PC-9 (cell line): ENCODE measurements at regions not wholly inside any gene's neighbourhood (a gene's known extent, or its start where the extent isn't known, plus 50 kb on each side); places are given as distances from the start of the nearest gene placed in this dataset.

Experiments used
- BruUV-seq: library from RNA; stranded (reverse); fragments of 400-500 nt; replicated peaks from 2 replicates; lab custom pipeline; 2021; lab: Mats Ljungman, UMichigan
- CTCF ChIA-PET: fragments of 300-600 bp; sonication (Branson Sonifier 250); formaldehyde crosslinking; loops from one replicate; lab custom pipeline; 2022; ENCODE audit warnings: antibody characterized with exemption; lab: Charles Lee
- POLR2A ChIA-PET: fragments of 300-600 bp; sonication (Branson Sonifier 250); formaldehyde crosslinking; loops from one replicate; lab custom pipeline; 2022; ENCODE audit warnings: antibody characterized with exemption; ENCODE audit not compliant: unreplicated experiment; lab: Charles Lee
- DNase-seq, 2 experiments: peaks; one replicate each; pipeline versions ENCODE4 v3.0.0 to v3.0.0-alpha.2; 2015 to 2022; ENCODE audit warnings: mixed read lengths in 1 of 2
- H2AFZ ChIP-seq: fragments of 200-600 bp; sonication (generic); 2 replicates; pipeline ENCODE4 v1.8.1; 2017; ENCODE audit warnings: antibody characterized with exemption
- H3F3A ChIP-seq: fragments of 200-600 bp; sonication (generic); 2 replicates; pipeline ENCODE4 v1.8.1; 2017; ENCODE audit warnings: antibody characterized with exemption, mild to moderate bottlenecking, low read depth; ENCODE audit not compliant: insufficient read depth
- H3K27ac ChIP-seq: fragments of 200-600 bp; sonication (generic); 2 replicates; pipeline ENCODE4 v1.6.1; 2016; ENCODE audit warnings: mixed run types
- H3K27me3 ChIP-seq: fragments of 200-600 bp; sonication (generic); 2 replicates; pipeline ENCODE4 v1.6.1; 2016; ENCODE audit warnings: low read depth, mixed run types; ENCODE audit not compliant: insufficient read depth
- H3K36me3 ChIP-seq: fragments of 200-600 bp; sonication (generic); 2 replicates; pipeline ENCODE4 v1.6.1; 2016; ENCODE audit warnings: low read depth, mixed run types
- H3K4me1 ChIP-seq: fragments of 200-600 bp; sonication (generic); replicated peaks from 2 replicates; pipeline ENCODE4 v1.6.1; 2016; ENCODE audit warnings: mixed run types; ENCODE audit not compliant: insufficient read depth
- H3K4me2 ChIP-seq: fragments of 200-600 bp; sonication (generic); 2 replicates; pipeline ENCODE4 v1.6.1; 2017; ENCODE audit warnings: mixed run types
- H3K4me3 ChIP-seq: fragments of 200-600 bp; sonication (generic); 2 replicates; pipeline ENCODE4 v1.6.1; 2016; ENCODE audit warnings: mixed run types
- H3K79me2 ChIP-seq: fragments of 200-600 bp; sonication (generic); 2 replicates; pipeline ENCODE4 v1.6.1; 2017; ENCODE audit warnings: low read depth, mixed run types
- H3K9me2 ChIP-seq: fragments of 200-600 bp; sonication (generic); 2 replicates; pipeline ENCODE4 v1.8.1; 2017; ENCODE audit warnings: mild to moderate bottlenecking; ENCODE audit not compliant: insufficient read depth
- H3K9me3 ChIP-seq: fragments of 200-600 bp; sonication (generic); 2 replicates; pipeline ENCODE4 v1.8.1; 2016; ENCODE audit warnings: low read depth; ENCODE audit not compliant: insufficient read depth
- H4K20me1 ChIP-seq: fragments of 200-600 bp; sonication (generic); 2 replicates; pipeline ENCODE4 v1.8.1; 2017; ENCODE audit not compliant: insufficient read depth
- CTCF ChIP-seq: fragments of 200-600 bp; sonication (generic); conservative IDR thresholded peaks from 2 replicates; pipeline ENCODE4 v1.6.1; 2017; ENCODE audit warnings: mixed run types, antibody characterized with exemption, mild to moderate bottlenecking, moderate library complexity
- EZH2 ChIP-seq: fragments of 200-600 bp; sonication (generic); IDR thresholded peaks from 2 replicates; pipeline ENCODE4 v1.8.0; 2017; ENCODE audit warnings: antibody characterized with exemption, low read depth
- intact Hi-C: fragments of 100-400 bp; cut with micrococcal nuclease; formaldehyde crosslinking; loops from one replicate; pipeline ENCODE4 v1.10.0; 2022; ENCODE audit not compliant: unreplicated experiment

- Histone ChIP-seq H3K4me2 (no peak overlapping the region), H3K4me3 (no peak overlapping the region), H3K9me3 (no peaks in the 10 kb centered on the region), H3K4me1 (no peaks in the 10 kb centered on the region), H4K20me1 (no peaks in the 10 kb centered on the region), H3K36me3 (no peaks in the 10 kb centered on the region), H3K9me2 (no peaks in the 10 kb centered on the region), H3K27me3 (no peaks in the 10 kb centered on the region), H3K27ac (no peak overlapping the region), H3K79me2 (no peaks in the 10 kb centered on the region), H3F3A (no peaks in the 10 kb centered on the region), H2AFZ (no peak overlapping the region)
- intact Hi-C loops = no loop called here
- no TSS peak for BruUV-seq
- no peak for TF ChIP-seq CTCF
- TF ChIP-seq EZH2 = no peak
- ChIA-PET CTCF (no interaction called here), POLR2A (no interaction called here)
- no peak for DNase-seq
Measured at GRCh38 chrX:55340896-55341433, 76.2 kb upstream of the PAGE3 start.

- TF ChIP-seq EZH2 (no peak), CTCF (peak; percentile 61)
- BruUV-seq = no TSS peak
- Histone ChIP-seq H3K9me3 (no peaks in the 10 kb centered on the region), H3K4me2 (no peak overlapping the region), H3K36me3 (no peaks in the 10 kb centered on the region), H3K79me2 (no peaks in the 10 kb centered on the region), H3K9me2 (no peaks in the 10 kb centered on the region), H3K27me3 (no peaks in the 10 kb centered on the region), H4K20me1 (no peaks in the 10 kb centered on the region), H3K4me3 (no peak overlapping the region), H3F3A (no peaks in the 10 kb centered on the region), H3K4me1 (no peaks in the 10 kb centered on the region), H3K27ac (no peak overlapping the region), H2AFZ (no peak overlapping the region)
- CTCF ChIA-PET = interaction anchor here (0.7 kb wide), 1 partner anchor 13 kb away, joined by 3 read pairs; no protein-coding TSS in a partner anchor
- POLR2A ChIA-PET = no interaction called here
- intact Hi-C loops = no loop called here
- DNase-seq = peak in 1 of 2 experiments; percentile 19
Measured at GRCh38 chrX:55342533-55343501, 78.1 kb upstream of the PAGE3 start.

GRCh38 chrX:55356609-55357008, 91.9 kb upstream of the PAGE3 start:
- ChIA-PET CTCF (no interaction called here), POLR2A (no interaction called here)
- no peaks in the 10 kb centered on the region for H3K9me2 ChIP-seq
- no peak for TF ChIP-seq EZH2
- no peak for TF ChIP-seq CTCF
- DNase-seq = no peak
- H3K9me3 ChIP-seq = no peaks in the 10 kb centered on the region
- H3K36me3 ChIP-seq = no peaks in the 10 kb centered on the region
- intact Hi-C loops = no loop called here
- H3K4me3 ChIP-seq = no peak overlapping the region
- no peak overlapping the region for H3K27ac ChIP-seq
- no peaks in the 10 kb centered on the region for H3F3A ChIP-seq
- no TSS peak for BruUV-seq
- no peaks in the 10 kb centered on the region for H3K27me3 ChIP-seq
- no peaks in the 10 kb centered on the region for H3K79me2 ChIP-seq
- no peaks in the 10 kb centered on the region for H4K20me1 ChIP-seq
- H3K4me2 ChIP-seq = no peak overlapping the region
- no peaks in the 10 kb centered on the region for H3K4me1 ChIP-seq
- H2AFZ ChIP-seq = no peak overlapping the region
